H1 (cell line): ENCODE measurements at regions not wholly inside any gene's neighbourhood (a gene's known extent, or its start where the extent isn't known, plus 50 kb on each side); places are given as distances from the start of the nearest gene placed in this dataset.
"Not testable (repeated sequence)": the region's sequence is repeated elsewhere in the genome, so short reads cannot be mapped to it uniquely, and the experiment has no call there.

Experiments
- BRCA1 ChIP-seq: IDR thresholded peaks from 2 replicates; pipeline ENCODE4 v1.6.1; 2012; ENCODE audit warnings: low read depth, low read length, improper control_type of control experiment
- CBX8 ChIP-seq: fragments of 300-800, 300-1000 bp; sonication (generic); IDR thresholded peaks from 2 replicates; pipeline ENCODE4 v1.7.1; 2016; ENCODE audit warnings: low read depth, low read length, borderline replicate concordance
- EZH2 ChIP-seq: fragments of 200-600 bp; sonication (generic); IDR thresholded peaks from 2 replicates; pipeline ENCODE4 v1.7.1; 2012; ENCODE audit warnings: low read depth, mild to moderate bottlenecking, moderate library complexity, low read length, inconsistent platforms; ENCODE audit not compliant: severe bottlenecking
- GABPA ChIP-seq: IDR thresholded peaks from 2 replicates; pipeline ENCODE4 v1.6.1; 2011; ENCODE audit warnings: mild to moderate bottlenecking, low read length, moderate library complexity, borderline replicate concordance; ENCODE audit not compliant: insufficient read depth
- KDM5A ChIP-seq: fragments of 200-600 bp; IDR thresholded peaks from 2 replicates; pipeline ENCODE4 v1.7.1; 2012; ENCODE audit warnings: mild to moderate bottlenecking, low read length, inconsistent platforms, mixed read lengths
- MAFK ChIP-seq: IDR thresholded peaks from 2 replicates; pipeline ENCODE4 v1.6.1; 2012; ENCODE audit warnings: low read depth, mild to moderate bottlenecking, improper control_type of control experiment, low read length
- POLR2A ChIP-seq, 2 experiments: IDR thresholded peaks; 1 replicate in 1 of 2; 2 replicates in 1 of 2; pipeline ENCODE4 v1.6.1; 2011; ENCODE audit warnings: low read depth in 2 of 2, low read length in 2 of 2, mild to moderate bottlenecking in 2 of 2; ENCODE audit errors: control extremely low read depth in 1 of 2
- POLR2AphosphoS5 ChIP-seq: IDR thresholded peaks from 2 replicates; pipeline ENCODE4 v1.6.1; 2011; ENCODE audit warnings: low read depth, low read length
- SRF ChIP-seq: IDR thresholded peaks from 2 replicates; pipeline ENCODE4 v1.6.1; 2011; ENCODE audit warnings: mild to moderate bottlenecking, low read depth, low read length, moderate library complexity
- TF ChIP-seq, protein P1 (sequence below): IDR thresholded peaks from 2 replicates; pipeline ENCODE4 v1.6.1; 2012; ENCODE audit warnings: inconsistent platforms

- TF ChIP-seq CBX8; KDM5A; MAFK; SRF; BRCA1; EZH2; GABPA; POLR2AphosphoS5; POLR2A (IDR thresholded peaks at IDR 0.05; ENCODE audit: control extremely low read depth in 1 of 2, low read depth in 2 of 2, low read length in 2 of 2): not testable (repeated sequence)
- TF ChIP-seq, protein P1, sequence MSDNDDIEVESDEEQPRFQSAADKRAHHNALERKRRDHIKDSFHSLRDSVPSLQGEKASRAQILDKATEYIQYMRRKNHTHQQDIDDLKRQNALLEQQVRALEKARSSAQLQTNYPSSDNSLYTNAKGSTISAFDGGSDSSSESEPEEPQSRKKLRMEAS: not testable (repeated sequence)
These were observed 448.6 kb downstream of the SPATA31D1 start for GRCh38 chr9:82437183-82437582.
